NCI-H1436 treated with DMSO at 0.1 percent for 48 hours (cell line): ENCODE measurements at regions not wholly inside any gene's neighbourhood (a gene's known extent, or its start where the extent isn't known, plus 50 kb on each side); places are given as distances from the start of the nearest gene placed in this dataset.

Experiments used
- DNase-seq: peaks from one replicate; lab custom pipeline; 2025; lab: John Stamatoyannopoulos, UW

GRCh38 chr13:33372251-33372919 is 86.8 kb upstream of the STARD13 start:
- DNase-seq = no peak

GRCh38 chr13:33373624-33374023 is 88.1 kb upstream of the STARD13 start:
- DNase-seq = no peak

- no peak for DNase-seq
Measured at GRCh38 chr13:33375421-33375820, 89.9 kb upstream of the STARD13 start.

- no peak for DNase-seq
Measured at GRCh38 chr13:33376212-33376611, 90.7 kb upstream of the STARD13 start.

GRCh38 chr13:33377411-33377810 is 91.9 kb upstream of the STARD13 start:
- no peak for DNase-seq

DNA sequence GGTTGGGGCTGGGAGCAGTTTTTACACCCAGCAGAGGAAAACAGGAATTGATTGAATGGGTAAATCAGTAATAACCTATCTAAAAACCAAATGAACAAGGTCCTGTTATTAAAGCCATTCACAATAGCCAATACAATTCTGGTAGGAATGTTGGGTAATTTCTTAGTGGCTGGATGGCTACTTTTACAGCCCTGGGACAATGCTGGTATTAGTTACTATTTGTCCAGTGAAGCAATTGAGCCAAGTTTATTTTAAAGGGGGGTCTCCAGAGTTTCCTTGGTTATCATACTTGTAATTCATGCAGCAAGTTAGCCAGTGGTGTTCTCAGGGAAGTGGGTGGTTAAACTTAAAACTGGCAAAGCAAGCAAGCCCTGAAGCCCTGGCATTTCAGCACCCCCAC is 92.3 kb upstream of the STARD13 start:
- no peak for DNase-seq

DNA sequence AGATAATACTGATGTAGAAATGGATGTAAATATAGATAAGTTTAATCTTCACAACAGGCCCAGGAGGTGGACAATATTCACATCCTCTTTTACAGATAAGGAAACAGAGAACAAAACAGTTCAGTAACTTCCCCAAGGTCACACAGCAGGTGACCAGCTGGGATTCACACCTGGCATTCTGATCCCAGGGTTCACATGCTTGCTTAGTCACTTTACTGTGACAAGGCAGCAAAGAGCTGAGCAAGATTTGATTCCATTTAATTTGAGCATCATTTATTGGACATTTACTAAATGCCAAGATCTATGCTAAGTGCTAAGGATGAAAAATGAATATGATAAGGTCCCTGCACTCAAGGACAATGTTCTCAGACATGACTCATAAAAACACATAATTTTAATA is 94.1 kb upstream of the STARD13 start:
- DNase-seq = no peak

GRCh38 chr13:33380487-33381079 is 95.0 kb upstream of the STARD13 start:
- DNase-seq = no peak

DNA sequence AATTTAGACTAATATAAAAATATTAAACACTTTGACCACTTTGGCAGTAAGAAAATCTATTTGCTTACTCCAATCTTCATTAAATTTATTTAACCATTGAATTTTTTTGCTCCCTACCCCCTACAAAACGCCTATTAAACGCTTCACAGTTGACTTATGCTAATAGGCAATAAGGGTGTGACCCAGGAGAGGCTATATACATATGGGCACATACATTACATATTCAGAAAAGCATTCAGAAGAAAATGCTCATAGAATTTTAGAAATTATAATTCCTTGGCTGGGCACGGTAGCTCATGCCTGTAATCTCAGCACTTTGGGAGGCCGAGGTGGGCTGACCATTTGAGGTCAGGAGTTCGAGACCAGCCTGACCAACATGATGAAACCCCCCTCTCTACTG is 95.6 kb upstream of the STARD13 start:
- DNase-seq = no peak

GRCh38 chr13:33381906-33382305 is 96.4 kb upstream of the STARD13 start:
- DNase-seq = no peak

DNA sequence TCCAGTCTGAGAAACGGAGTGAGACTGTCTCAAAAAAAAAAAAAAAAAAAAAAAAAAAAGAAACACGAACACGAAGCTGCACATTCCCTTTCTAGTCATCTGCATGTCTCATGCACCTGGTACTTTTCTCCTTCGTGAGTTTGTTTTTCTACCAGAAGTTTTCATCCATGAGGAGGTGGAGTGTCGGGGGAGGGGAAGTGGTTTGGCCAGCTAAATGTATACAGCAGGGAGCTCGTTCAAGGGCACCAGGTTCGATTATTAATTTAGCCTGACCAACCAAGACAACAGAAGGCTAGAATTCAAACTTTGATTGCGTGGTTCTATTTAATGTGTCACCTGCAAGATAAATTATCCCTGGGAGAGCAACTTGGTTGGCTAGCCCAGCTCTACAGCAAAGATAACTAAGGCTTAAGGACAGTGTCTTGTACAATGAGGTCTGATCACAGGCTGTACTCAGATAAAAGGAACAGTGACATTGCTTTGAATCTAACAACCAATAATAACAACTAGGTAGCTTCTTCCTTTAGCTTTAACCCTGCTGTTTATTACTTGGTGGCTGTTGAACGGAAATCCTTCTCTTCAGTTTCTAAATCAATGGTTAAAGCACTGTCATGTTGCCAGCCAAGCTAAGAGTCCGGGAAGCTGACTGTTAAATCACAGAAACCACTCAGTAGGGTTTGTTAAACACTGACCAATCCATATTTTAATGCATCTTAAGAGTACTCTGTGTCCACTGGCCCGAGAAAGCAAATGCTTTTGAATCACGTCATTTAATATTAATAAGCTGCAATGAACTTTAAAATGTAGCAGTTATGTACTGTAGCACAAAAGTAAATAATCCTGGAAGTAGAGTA is 98.4 kb upstream of the STARD13 start:
- no peak for DNase-seq

- no peak for DNase-seq
Measured at GRCh38 chr13:33388286-33388998, 102.9 kb upstream of the STARD13 start.

GRCh38 chr13:33392794-33393405 is 107.3 kb upstream of the STARD13 start:
- no peak for DNase-seq

- no peak for DNase-seq
Measured at GRCh38 chr13:33394294-33394932, 108.9 kb upstream of the STARD13 start.

DNA sequence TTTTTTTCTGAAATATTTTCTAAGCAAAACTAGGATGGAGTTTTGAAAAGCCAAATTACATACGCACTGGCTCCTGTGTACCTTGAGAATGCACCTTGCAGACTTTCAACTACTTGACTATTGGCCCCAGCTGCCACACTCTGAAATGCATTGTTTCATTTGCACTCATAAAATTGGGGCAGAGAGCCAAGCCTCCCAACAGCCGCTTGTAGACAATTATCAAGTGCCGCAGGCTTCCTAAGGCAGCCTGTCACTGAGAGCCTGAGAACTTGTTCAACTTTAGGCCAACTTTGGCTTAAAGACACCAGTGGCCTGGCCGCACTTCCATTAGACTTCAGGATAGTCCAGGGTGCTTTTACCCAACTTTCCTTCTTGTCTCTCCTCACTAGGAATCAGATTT is 115.7 kb upstream of the STARD13 start:
- no peak for DNase-seq

GRCh38 chr13:33402975-33403374 is 117.4 kb upstream of the STARD13 start:
- DNase-seq = no peak

GRCh38 chr13:33403807-33404362 is 118.3 kb upstream of the STARD13 start:
- DNase-seq = no peak

GRCh38 chr13:33405371-33405770 is 119.8 kb upstream of the STARD13 start:
- no peak for DNase-seq

GRCh38 chr13:33409673-33410510 is 124.3 kb upstream of the STARD13 start:
- no peak for DNase-seq

GRCh38 chr13:33410619-33411018 is 125.1 kb upstream of the STARD13 start:
- DNase-seq = no peak
